ENCODE measurements at regions not wholly inside any gene's neighbourhood (a gene's known extent, or its start where the extent isn't known, plus 50 kb on each side); places are given as distances from the start of the nearest gene placed in this dataset.

DNA sequence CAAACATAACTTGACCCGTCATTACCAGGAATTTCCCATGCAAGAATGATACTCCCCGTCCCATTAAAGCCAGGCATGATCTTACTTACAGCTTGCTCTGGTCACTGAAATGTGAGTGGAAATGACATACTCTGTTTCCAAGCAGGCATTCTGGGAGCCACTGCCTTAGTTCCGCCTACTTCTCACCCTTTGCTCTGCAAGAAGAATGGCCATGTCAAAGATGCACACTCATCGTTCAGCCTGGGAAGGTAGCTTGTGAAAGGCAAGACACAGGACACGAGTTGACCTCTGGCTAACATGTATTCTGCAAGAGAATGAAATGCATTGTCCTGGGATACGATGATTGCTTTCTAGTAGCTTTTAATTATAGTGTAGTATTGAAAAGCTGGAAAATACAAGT is 1144.4 kb downstream of the NLGN4X start:
- no peak for DNase-seq

GRCh38 chrX:5082705-5083104 is 1146.0 kb downstream of the NLGN4X start:
- no peak for DNase-seq
- Histone ChIP-seq H3K4me1 (ENCODE audit: control insufficient read depth in 1 of 2, insufficient read depth in 2 of 2, low read depth in 1 of 2, low read length in 1 of 2) (no peaks in the 10 kb centered on the region), H4K20me1 (ENCODE audit: insufficient read depth) (no peaks in the 10 kb centered on the region), H3K4me3 (ENCODE audit: low read depth in 2 of 2, low read length in 1 of 2) (no peak overlapping the region), H3K4me2 (no peak overlapping the region), H2AFZ (ENCODE audit: low read depth) (no peak overlapping the region), H3F3A (replicated peaks; ENCODE audit: insufficient read depth) (no peaks in the 10 kb centered on the region), H3K27me3 (ENCODE audit: insufficient read depth) (no peaks in the 10 kb centered on the region), H3K9ac (no peak overlapping the region), H3K9me3 (no peaks in the 10 kb centered on the region), H3K79me2 (ENCODE audit: insufficient read depth) (no peaks in the 10 kb centered on the region), H3K9me2 (no peaks in the 10 kb centered on the region), H3K27ac (ENCODE audit: low read depth in 2 of 2, low read length in 1 of 2) (no peak overlapping the region), H3K36me3 (replicated peaks in 1 of 2; ENCODE audit: control insufficient read depth in 1 of 2, insufficient read depth in 2 of 2, low read length in 1 of 2) (no peaks in the 10 kb centered on the region)
- WGBS (ENCODE audit: low lambda C conversion rate) = 6% methylated on average over 3 of the region's 3 CpGs
- CTCF ChIA-PET = no interaction called here
- POLR2A ChIA-PET = no interaction called here
- TF ChIP-seq GATA2 (CRISPR knock-in tag; IDR thresholded peaks at IDR 0.05) = no peak
- no peak for TF ChIP-seq GABPA (IDR thresholded peaks at IDR 0.05; ENCODE audit: low read depth)
- TF ChIP-seq RCOR1 (IDR thresholded peaks at IDR 0.05; ENCODE audit: low read length) = no peak
- TF ChIP-seq PBX3 (IDR thresholded peaks at IDR 0.05) = no peak
- TF ChIP-seq SIN3A (IDR thresholded peaks at IDR 0.05; ENCODE audit: borderline replicate concordance, low read depth, low read length) = no peak
- TF ChIP-seq NRF1 (IDR thresholded peaks at IDR 0.05; ENCODE audit: low read depth, low read length) = no peak
- no peak for TF ChIP-seq RFX5 (IDR thresholded peaks at IDR 0.05; ENCODE audit: low read length)
- TF ChIP-seq CHD2 (IDR thresholded peaks at IDR 0.05; ENCODE audit: low read length, partially characterized antibody) = no peak
- no peak for TF ChIP-seq TAF1 (IDR thresholded peaks at IDR 0.05; ENCODE audit: borderline replicate concordance, low read depth, low read length)
- TF ChIP-seq MEF2A (IDR thresholded peaks at IDR 0.05; ENCODE audit: borderline replicate concordance, low read depth) = no peak
- TF ChIP-seq, protein P1, sequence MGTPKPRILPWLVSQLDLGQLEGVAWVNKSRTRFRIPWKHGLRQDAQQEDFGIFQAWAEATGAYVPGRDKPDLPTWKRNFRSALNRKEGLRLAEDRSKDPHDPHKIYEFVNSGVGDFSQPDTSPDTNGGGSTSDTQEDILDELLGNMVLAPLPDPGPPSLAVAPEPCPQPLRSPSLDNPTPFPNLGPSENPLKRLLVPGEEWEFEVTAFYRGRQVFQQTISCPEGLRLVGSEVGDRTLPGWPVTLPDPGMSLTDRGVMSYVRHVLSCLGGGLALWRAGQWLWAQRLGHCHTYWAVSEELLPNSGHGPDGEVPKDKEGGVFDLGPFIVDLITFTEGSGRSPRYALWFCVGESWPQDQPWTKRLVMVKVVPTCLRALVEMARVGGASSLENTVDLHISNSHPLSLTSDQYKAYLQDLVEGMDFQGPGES (IDR thresholded peaks at IDR 0.05; ENCODE audit: low read depth, low read length) = no peak

More for the DNA sequence above, 1144.4 kb downstream of the NLGN4X start:
- Histone ChIP-seq H3K9me2 (no peaks in the 10 kb centered on the region), H3K36me3 (replicated peaks in 1 of 2; ENCODE audit: control insufficient read depth in 1 of 2, insufficient read depth in 2 of 2, low read length in 1 of 2) (no peaks in the 10 kb centered on the region), H2AFZ (ENCODE audit: low read depth) (no peak overlapping the region), H3K4me3 (ENCODE audit: low read depth in 2 of 2, low read length in 1 of 2) (no peak overlapping the region), H3K9me3 (no peaks in the 10 kb centered on the region), H3K4me1 (ENCODE audit: control insufficient read depth in 1 of 2, insufficient read depth in 2 of 2, low read depth in 1 of 2, low read length in 1 of 2) (no peaks in the 10 kb centered on the region), H4K20me1 (ENCODE audit: insufficient read depth) (no peaks in the 10 kb centered on the region), H3K4me2 (no peak overlapping the region), H3K79me2 (ENCODE audit: insufficient read depth) (no peaks in the 10 kb centered on the region), H3K9ac (no peak overlapping the region), H3F3A (replicated peaks; ENCODE audit: insufficient read depth) (no peaks in the 10 kb centered on the region), H3K27ac (ENCODE audit: low read depth in 2 of 2, low read length in 1 of 2) (no peak overlapping the region), H3K27me3 (ENCODE audit: insufficient read depth) (no peaks in the 10 kb centered on the region)
- no peak for TF ChIP-seq EZH2phosphoT487 (IDR thresholded peaks at IDR 0.05; ENCODE audit: borderline replicate concordance, low read depth)
- TF ChIP-seq FOXJ3 (CRISPR knock-in tag; IDR thresholded peaks at IDR 0.05) = no peak
- TF ChIP-seq GABPA (IDR thresholded peaks at IDR 0.05; ENCODE audit: low read depth) = no peak
- no peak for TF ChIP-seq RFX5 (IDR thresholded peaks at IDR 0.05; ENCODE audit: low read length)
- no peak for TF ChIP-seq SIN3A (IDR thresholded peaks at IDR 0.05; ENCODE audit: borderline replicate concordance, low read depth, low read length)
- no peak for TF ChIP-seq CHD2 (IDR thresholded peaks at IDR 0.05; ENCODE audit: low read length, partially characterized antibody)
- TF ChIP-seq NFIC (IDR thresholded peaks at IDR 0.05; ENCODE audit: borderline replicate concordance) = no peak
- TF ChIP-seq TEAD4 (IDR thresholded peaks at IDR 0.05; ENCODE audit: borderline replicate concordance, insufficient read depth) = no peak
- no peak for TF ChIP-seq NRF1 (IDR thresholded peaks at IDR 0.05; ENCODE audit: low read depth, low read length)
- no peak for TF ChIP-seq POLR2AphosphoS5 (IDR thresholded peaks at IDR 0.05; ENCODE audit: low read depth, low read length)
- TF ChIP-seq FOXM1 (IDR thresholded peaks at IDR 0.05; ENCODE audit: low read depth) = no peak
- no peak for TF ChIP-seq YY1 (IDR thresholded peaks at IDR 0.05; ENCODE audit: low read depth)
- TF ChIP-seq, protein P2, sequence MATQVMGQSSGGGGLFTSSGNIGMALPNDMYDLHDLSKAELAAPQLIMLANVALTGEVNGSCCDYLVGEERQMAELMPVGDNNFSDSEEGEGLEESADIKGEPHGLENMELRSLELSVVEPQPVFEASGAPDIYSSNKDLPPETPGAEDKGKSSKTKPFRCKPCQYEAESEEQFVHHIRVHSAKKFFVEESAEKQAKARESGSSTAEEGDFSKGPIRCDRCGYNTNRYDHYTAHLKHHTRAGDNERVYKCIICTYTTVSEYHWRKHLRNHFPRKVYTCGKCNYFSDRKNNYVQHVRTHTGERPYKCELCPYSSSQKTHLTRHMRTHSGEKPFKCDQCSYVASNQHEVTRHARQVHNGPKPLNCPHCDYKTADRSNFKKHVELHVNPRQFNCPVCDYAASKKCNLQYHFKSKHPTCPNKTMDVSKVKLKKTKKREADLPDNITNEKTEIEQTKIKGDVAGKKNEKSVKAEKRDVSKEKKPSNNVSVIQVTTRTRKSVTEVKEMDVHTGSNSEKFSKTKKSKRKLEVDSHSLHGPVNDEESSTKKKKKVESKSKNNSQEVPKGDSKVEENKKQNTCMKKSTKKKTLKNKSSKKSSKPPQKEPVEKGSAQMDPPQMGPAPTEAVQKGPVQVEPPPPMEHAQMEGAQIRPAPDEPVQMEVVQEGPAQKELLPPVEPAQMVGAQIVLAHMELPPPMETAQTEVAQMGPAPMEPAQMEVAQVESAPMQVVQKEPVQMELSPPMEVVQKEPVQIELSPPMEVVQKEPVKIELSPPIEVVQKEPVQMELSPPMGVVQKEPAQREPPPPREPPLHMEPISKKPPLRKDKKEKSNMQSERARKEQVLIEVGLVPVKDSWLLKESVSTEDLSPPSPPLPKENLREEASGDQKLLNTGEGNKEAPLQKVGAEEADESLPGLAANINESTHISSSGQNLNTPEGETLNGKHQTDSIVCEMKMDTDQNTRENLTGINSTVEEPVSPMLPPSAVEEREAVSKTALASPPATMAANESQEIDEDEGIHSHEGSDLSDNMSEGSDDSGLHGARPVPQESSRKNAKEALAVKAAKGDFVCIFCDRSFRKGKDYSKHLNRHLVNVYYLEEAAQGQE (IDR thresholded peaks at IDR 0.05; ENCODE audit: low read depth, low read length) = no peak
- TF ChIP-seq RAD21 (IDR thresholded peaks at IDR 0.05; ENCODE audit: low read length) = no peak
- TF ChIP-seq MXI1 (IDR thresholded peaks at IDR 0.05; ENCODE audit: low read depth, low read length) = no peak
- no peak for TF ChIP-seq SMC3 (IDR thresholded peaks at IDR 0.05; ENCODE audit: low read depth, low read length)
- TF ChIP-seq PBX3 (IDR thresholded peaks at IDR 0.05) = no peak
- no peak for TF ChIP-seq TCF12 (IDR thresholded peaks at IDR 0.05)
- TF ChIP-seq TAF1 (IDR thresholded peaks at IDR 0.05; ENCODE audit: borderline replicate concordance, low read depth, low read length) = no peak
- no peak for TF ChIP-seq RXRA (IDR thresholded peaks at IDR 0.05; ENCODE audit: borderline replicate concordance, low read depth)
- WGBS (ENCODE audit: low lambda C conversion rate) = 18% methylated on average over 6 of the region's 6 CpGs
- POLR2A ChIA-PET = no interaction called here
- CTCF ChIA-PET = no interaction called here

Measured in SK-N-SH (cell line).